IMR-90 (cell line): ENCODE measurements at regions not wholly inside any gene's neighbourhood (a gene's known extent, or its start where the extent isn't known, plus 50 kb on each side); places are given as distances from the start of the nearest gene placed in this dataset.
A peak's percentile ranks its signal among the peaks of the same experiment; 100 is the strongest.

Experiments used
- ATAC-seq: fragments of 200-7000 bp; cut with Tn5 transposase; 2 replicates; pipeline ENCODE4 v1.9.1; 2020; ENCODE audit warnings: low read depth, mild to moderate bottlenecking, moderate library complexity
- BruUV-seq: library from RNA; stranded (reverse); fragments of 400-500 nt; replicated peaks from 2 replicates; lab custom pipeline; 2021; lab: Mats Ljungman, UMichigan
- CTCF ChIA-PET: fragments of 300-600 bp; formaldehyde crosslinking; extraction: SDS; loops from one replicate; lab custom pipeline; 2021; ENCODE audit warnings: antibody characterized with exemption; lab: Yijun Ruan, JAX
- POLR2A ChIA-PET: fragments of 300-600 bp; sonication (Branson Sonifier 250); formaldehyde crosslinking; loops from one replicate; lab custom pipeline; 2022; ENCODE audit warnings: antibody characterized with exemption; ENCODE audit not compliant: unreplicated experiment; lab: Charles Lee
- DNase-seq: peaks from one replicate; pipeline ENCODE4 v3.0.0; 2013
- H2AFZ ChIP-seq: replicated peaks from 2 replicates; pipeline ENCODE3; 2013; ENCODE audit warnings: low read length, mild to moderate bottlenecking; ENCODE audit not compliant: poor library complexity
- H2AK5ac ChIP-seq: 2 replicates; pipeline ENCODE4 v1.6.1; 2013; ENCODE audit warnings: low read depth, low read length, inconsistent platforms
- H2AK9ac ChIP-seq: replicated peaks from 2 replicates; pipeline ENCODE3; 2013; ENCODE audit warnings: mild to moderate bottlenecking, low read depth, low read length, moderate library complexity; ENCODE audit not compliant: poor library complexity
- H2BK120ac ChIP-seq: 2 replicates; pipeline ENCODE4 v1.6.1; 2013; ENCODE audit warnings: low read depth, low read length, inconsistent platforms
- H2BK15ac ChIP-seq: 3 replicates; pipeline ENCODE4 v1.6.1; 2013; ENCODE audit warnings: low read depth, low read length, inconsistent platforms
- H2BK20ac ChIP-seq: 2 replicates; pipeline ENCODE4 v1.6.1; 2013; ENCODE audit warnings: low read depth, mild to moderate bottlenecking, inconsistent platforms, low read length, moderate library complexity
- H2BK5ac ChIP-seq: 2 replicates; pipeline ENCODE4 v1.6.1; 2013; ENCODE audit warnings: mild to moderate bottlenecking, low read depth, low read length, inconsistent platforms; ENCODE audit not compliant: poor library complexity, severe bottlenecking
- H3K14ac ChIP-seq: replicated peaks from 2 replicates; pipeline ENCODE4 v1.6.1; 2013; ENCODE audit warnings: low read depth, low read length, inconsistent platforms
- H3K18ac ChIP-seq: 2 replicates; pipeline ENCODE4 v1.6.1; 2013; ENCODE audit warnings: low read depth, low read length, control low read depth
- H3K23ac ChIP-seq: 2 replicates; pipeline ENCODE4 v1.6.1; 2013; ENCODE audit warnings: low read depth, low read length, inconsistent platforms
- H3K27ac ChIP-seq: 2 replicates; pipeline ENCODE4 v1.5.1; 2013; ENCODE audit warnings: mild to moderate bottlenecking, control low read depth, low read length; ENCODE audit not compliant: insufficient read depth
- H3K27me3 ChIP-seq: 2 replicates; pipeline ENCODE4 v1.6.1; 2013; ENCODE audit warnings: low read length; ENCODE audit not compliant: control insufficient read depth, insufficient read depth
- H3K36me3 ChIP-seq: 2 replicates; pipeline ENCODE4 v1.6.1; 2013; ENCODE audit warnings: low read length, mixed read lengths; ENCODE audit not compliant: control insufficient read depth, insufficient read depth
- H3K4ac ChIP-seq: 2 replicates; pipeline ENCODE4 v1.6.1; 2013; ENCODE audit warnings: low read depth, low read length, inconsistent platforms
- H3K4me1 ChIP-seq: 2 replicates; pipeline ENCODE4 v1.6.1; 2013; ENCODE audit warnings: low read length, mixed read lengths; ENCODE audit not compliant: control insufficient read depth, insufficient read depth
- H3K4me2 ChIP-seq: 2 replicates; pipeline ENCODE4 v1.6.1; 2013; ENCODE audit warnings: low read depth, mild to moderate bottlenecking, control low read depth, low read length, moderate library complexity
- H3K4me3 ChIP-seq: 2 replicates; pipeline ENCODE4 v1.5.1; 2013; ENCODE audit warnings: low read depth, mild to moderate bottlenecking, control low read depth, low read length, moderate library complexity; ENCODE audit not compliant: insufficient read depth
- H3K56ac ChIP-seq: 2 replicates; pipeline ENCODE4 v1.6.1; 2013; ENCODE audit warnings: low read length, inconsistent platforms; ENCODE audit not compliant: insufficient read depth; ENCODE audit errors: extremely low read depth
- H3K79me1 ChIP-seq, 2 experiments: 2 replicates each; pipeline ENCODE4 v1.6.1; 2013; ENCODE audit warnings: low read length in 2 of 2, inconsistent platforms in 1 of 2, low read depth in 1 of 2
- H3K9ac ChIP-seq: 2 replicates; pipeline ENCODE4 v1.6.1; 2013; ENCODE audit warnings: low read depth, low read length, control low read depth
- H3K9me1 ChIP-seq: 2 replicates; pipeline ENCODE4 v1.6.1; 2013; ENCODE audit warnings: low read length, inconsistent platforms; ENCODE audit not compliant: insufficient read depth
- H3K9me3 ChIP-seq: 2 replicates; pipeline ENCODE4 v1.6.1; 2013; ENCODE audit warnings: low read length; ENCODE audit not compliant: control insufficient read depth, insufficient read depth
- H4K20me1 ChIP-seq: 2 replicates; pipeline ENCODE4 v1.6.1; 2013; ENCODE audit warnings: low read length, inconsistent platforms; ENCODE audit not compliant: insufficient read depth
- H4K5ac ChIP-seq: 2 replicates; pipeline ENCODE4 v1.6.1; 2013; ENCODE audit warnings: mild to moderate bottlenecking, low read depth, low read length, control low read depth
- H4K8ac ChIP-seq, 2 experiments: 2 replicates each; pipeline ENCODE4 v1.6.1; 2013; ENCODE audit warnings: low read depth in 2 of 2, low read length in 2 of 2, control low read depth in 1 of 2, inconsistent platforms in 1 of 2
- H4K91ac ChIP-seq: 2 replicates; pipeline ENCODE4 v1.6.1; 2013; ENCODE audit warnings: low read depth, low read length, inconsistent platforms; ENCODE audit not compliant: insufficient read depth
- BHLHE40 ChIP-seq: fragments of 150-350 bp; IDR thresholded peaks from 2 replicates; pipeline ENCODE4 v1.6.1; 2016; ENCODE audit warnings: mild to moderate bottlenecking, low read depth, low read length
- ELK1 ChIP-seq: fragments of 150-350 bp; IDR thresholded peaks from 2 replicates; pipeline ENCODE4 v1.6.1; 2016; ENCODE audit warnings: low read depth, mild to moderate bottlenecking, low read length, moderate library complexity, borderline replicate concordance
- FOS ChIP-seq: fragments of 150-350 bp; IDR thresholded peaks from 2 replicates; pipeline ENCODE4 v1.6.1; 2016; ENCODE audit warnings: low read depth, low read length
- MAFK ChIP-seq: IDR thresholded peaks from 2 replicates; pipeline ENCODE4 v1.6.1; 2012; ENCODE audit warnings: low read depth, low read length, improper control_type of control experiment
- POLR2A ChIP-seq: IDR thresholded peaks from 2 replicates; pipeline ENCODE4 v1.6.1; 2012; ENCODE audit warnings: mild to moderate bottlenecking, low read depth, low read length
- WGBS, 2 experiments: methylation state at CpG; one replicate each; pipeline versions ENCODE4 v1.1.5 to v1.1.7; 2013; ENCODE audit warnings: missing lambda C conversion rate in 2 of 2; ENCODE audit not compliant: insufficient read length in 1 of 2; ENCODE audit errors: extremely low coverage in 2 of 2; 5-methylcytosine and 5-hydroxymethylcytosine counted together
- dilution Hi-C: fragments of 300-500 bp; cut with HindIII; formaldehyde crosslinking; loops from one replicate; pipeline ENCODE4 v1.14.3; 2018; ENCODE audit warnings: low sequenced_read_pairs; ENCODE audit not compliant: unreplicated experiment
- in situ Hi-C: fragments of 300-500 bp; cut with MboI; formaldehyde crosslinking; loops from 3 replicates; pipeline ENCODE4 v1.14.3; 2019; ENCODE audit warnings: low sequenced_read_pairs, inconsistent platforms, mixed read lengths
- intact Hi-C: fragments of 100-400 bp; cut with micrococcal nuclease; formaldehyde crosslinking; loops from 2 replicates; pipeline ENCODE4 v1.10.0; 2022

GRCh38 chr4:124526769-124527168, 185.8 kb downstream of the ANKRD50 start:
- no CpG with 5 or more reads among the region's 4 CpGs for WGBS, 2 experiments
- dilution Hi-C loops: no loop called here

More at GRCh38 chr4:124526769-124527168, 185.8 kb downstream of the ANKRD50 start:
- intact Hi-C loops: no loop called here
- Histone ChIP-seq H3K79me1 (no peaks in the 10 kb centered on the region), H2AK5ac (no peak overlapping the region), H3K36me3 (no peaks in the 10 kb centered on the region), H3K56ac (no peak overlapping the region), H3K14ac (0 out of 2 replicates have a peak overlapping the region, but pooled peaks have one; percentile 16), H3K4me1 (peaks cover 6% of the 10 kb centered on the region), H3K27ac (peak overlapping the region; percentile 40; the same call in 1 of the 2 replicates), H2BK20ac (peak overlapping the region; percentile 36; the same call in 1 of the 2 replicates), H3K9me1 (0 out of 2 replicates have a peak, but pooled peaks cover 3% of the 10 kb centered on the region), H2AK9ac (no peak overlapping the region), H3K4me2 (peak overlapping the region; percentile 23; the same call in 1 of the 2 replicates), H4K8ac (no peak overlapping the region), H4K91ac (no peak overlapping the region), H4K5ac (0 out of 2 replicates have a peak overlapping the region, but pooled peaks have one; percentile 16), H2AFZ (no peak overlapping the region), H2BK120ac (peak overlapping the region; percentile 33; the same call in 1 of the 2 replicates), H3K27me3 (no peaks in the 10 kb centered on the region), H2BK5ac (no peak overlapping the region), H3K4me3 (no peak overlapping the region), H3K9me3 (no peaks in the 10 kb centered on the region), H3K9ac (no peak overlapping the region), H3K18ac (peak overlapping the region; percentile 5; the same call in 1 of the 2 replicates), H3K4ac (peak overlapping the region; percentile 9; the same call in 1 of the 2 replicates), H3K23ac (no peak overlapping the region), H2BK15ac (no peak overlapping the region), H4K20me1 (no peaks in the 10 kb centered on the region)
- BruUV-seq: no TSS peak
- ATAC-seq: no peak; the same call in 1 of the 2 replicates
- ChIA-PET POLR2A (no interaction called here), CTCF (interaction anchor here (0.6 kb wide), 1 partner anchor 389 kb away, joined by 7 read pairs; no protein-coding TSS in a partner anchor)
- in situ Hi-C loops: no loop called here
- DNase-seq: peak; percentile 2
- TF ChIP-seq MAFK: no peak
- no peak for TF ChIP-seq FOS
- no peak for TF ChIP-seq POLR2A
- no peak for TF ChIP-seq ELK1
- no peak for TF ChIP-seq BHLHE40
